Left renal pelvis (tissue), 4 donors: ENCODE measurements at regions not wholly inside any gene's neighbourhood (a gene's known extent, or its start where the extent isn't known, plus 50 kb on each side); places are given as distances from the start of the nearest gene placed in this dataset.

Experiments
- DNase-seq, 4 donors: peaks; one replicate each; pipeline ENCODE4 v3.0.0-alpha.2; 2013; ENCODE audit warnings: low read depth in 4 of 4, low spot score in 3 of 4

DNA sequence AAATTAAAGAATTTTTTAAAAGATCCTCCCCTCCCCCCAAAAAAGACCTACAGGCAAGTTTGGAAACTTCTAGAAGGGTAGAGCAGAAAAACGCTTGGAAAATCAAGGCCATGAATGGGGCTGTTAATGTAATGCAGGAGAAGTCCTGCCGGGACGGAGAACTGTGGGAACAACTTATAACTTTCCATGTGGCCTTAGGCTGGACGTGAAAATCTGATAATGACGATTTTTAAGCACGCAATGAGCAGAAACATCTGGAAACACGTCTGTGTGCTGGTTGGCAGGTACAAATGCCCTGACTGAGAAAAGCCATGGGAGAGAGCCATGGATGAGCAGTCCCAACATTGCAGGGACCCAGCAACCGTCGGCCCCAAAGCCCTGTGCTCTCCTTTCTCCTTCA, 198.7 kb upstream of the RREB1 start:
- no peak for DNase-seq

DNA sequence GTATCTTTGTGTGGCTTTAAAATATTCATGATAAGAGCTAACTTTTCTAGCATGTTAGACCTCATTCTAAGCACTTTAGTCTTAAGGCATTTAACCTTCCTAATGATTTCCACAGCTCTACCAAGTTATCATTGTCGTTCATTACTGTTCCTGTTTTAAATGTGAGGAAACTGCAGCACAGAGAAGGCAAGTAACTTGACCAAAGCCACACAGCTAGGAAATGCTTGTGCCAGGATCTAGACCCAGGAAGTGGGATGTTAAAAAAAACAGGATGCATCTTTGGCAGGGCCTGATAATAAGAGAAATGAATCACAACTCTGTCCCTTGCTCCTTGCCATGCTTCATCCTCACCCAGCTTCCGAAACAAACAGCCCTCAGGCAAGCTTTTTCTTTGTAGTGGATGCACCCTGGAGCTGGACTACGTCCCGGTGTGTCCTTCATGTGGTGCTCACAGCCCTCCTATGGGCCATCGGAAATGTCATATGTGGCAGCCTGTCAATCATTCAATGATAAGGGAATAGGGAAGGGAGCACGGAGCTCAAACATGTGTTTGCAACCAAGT, 196.9 kb upstream of the RREB1 start:
- no peak for DNase-seq

DNA sequence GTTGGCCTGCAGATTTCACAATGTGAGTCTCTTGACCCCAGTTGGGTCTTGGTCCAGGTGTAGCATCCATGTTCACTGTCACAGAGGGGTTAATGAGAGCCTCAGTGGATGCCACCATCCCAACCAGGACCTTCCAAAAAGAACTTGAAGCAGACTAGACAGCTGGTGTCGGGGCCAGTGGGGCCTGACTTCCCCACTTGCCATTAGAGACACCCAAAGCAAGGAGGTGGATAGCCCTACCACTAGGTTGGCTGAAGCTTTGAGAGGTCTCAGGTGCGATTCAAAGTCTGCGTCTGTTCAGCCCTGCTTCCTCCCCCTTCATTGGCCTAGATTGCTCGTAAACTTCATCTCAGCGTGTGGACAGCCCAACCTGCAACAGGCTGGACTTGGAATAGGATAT, 196.4 kb upstream of the RREB1 start:
- no peak for DNase-seq

DNA sequence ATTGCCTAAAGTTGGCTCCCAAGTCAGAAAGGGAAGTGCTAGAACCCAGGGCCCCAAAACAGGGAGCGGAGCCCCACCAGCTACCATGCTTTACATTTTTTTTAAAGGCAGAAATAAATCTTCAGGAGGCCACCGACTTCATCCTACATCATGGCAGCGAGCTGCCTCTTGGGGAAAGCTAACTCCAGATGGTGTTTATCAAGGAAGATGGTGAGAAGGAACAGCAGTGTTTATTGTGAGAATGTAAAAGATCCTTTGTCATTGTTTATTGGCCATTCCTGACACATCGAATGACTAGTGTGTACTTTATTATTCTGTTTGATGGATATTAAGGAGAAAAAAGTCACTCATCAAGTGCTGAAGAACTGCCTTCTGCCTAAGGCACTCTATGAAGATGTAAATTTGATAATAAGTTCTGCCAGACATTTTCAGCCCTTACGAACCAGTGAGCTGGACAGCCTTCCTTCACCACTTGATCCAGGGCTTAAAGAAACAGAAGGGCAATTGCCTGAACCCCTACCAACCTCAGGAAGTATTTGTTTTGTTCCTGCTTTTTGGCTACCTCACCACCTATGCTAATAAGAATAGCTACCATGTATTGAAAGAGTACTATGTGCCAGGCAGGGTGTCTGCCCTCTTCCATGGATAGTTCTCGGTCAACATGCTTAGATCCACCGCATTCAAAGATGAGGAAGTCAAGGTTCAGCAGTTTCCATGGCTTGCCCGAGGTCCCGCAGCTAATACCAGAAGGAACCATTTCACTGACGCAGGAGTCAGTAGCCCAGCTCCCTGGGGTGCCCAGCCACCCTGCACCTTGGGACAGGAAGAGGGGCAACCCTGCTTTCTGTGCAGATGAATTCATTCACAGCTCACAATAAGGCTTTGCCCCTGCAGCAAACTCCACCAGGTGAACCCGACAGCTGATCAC, 194.7 kb upstream of the RREB1 start:
- peak in 3 of 4 donors; percentile 46 to 60 (median 50) for DNase-seq

DNA sequence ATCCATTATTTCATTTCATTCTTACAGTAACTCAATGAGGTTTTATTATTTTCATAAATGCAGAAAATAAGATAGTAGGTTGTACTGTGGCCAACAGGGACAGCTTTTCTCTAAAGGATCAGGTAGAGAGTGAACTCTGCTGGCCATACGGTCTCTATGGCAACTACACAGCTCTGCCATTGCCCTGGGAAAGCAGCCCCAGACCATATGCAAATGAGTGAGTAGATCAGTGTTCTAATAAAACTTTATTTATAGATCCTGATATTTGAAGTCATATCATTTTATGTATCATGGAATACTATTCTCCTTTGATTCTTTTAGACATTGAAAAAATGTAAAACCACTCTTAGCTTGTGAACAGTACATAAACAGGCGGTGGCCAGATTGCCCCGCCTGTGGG, 192.5 kb upstream of the RREB1 start:
- no peak for DNase-seq

DNA sequence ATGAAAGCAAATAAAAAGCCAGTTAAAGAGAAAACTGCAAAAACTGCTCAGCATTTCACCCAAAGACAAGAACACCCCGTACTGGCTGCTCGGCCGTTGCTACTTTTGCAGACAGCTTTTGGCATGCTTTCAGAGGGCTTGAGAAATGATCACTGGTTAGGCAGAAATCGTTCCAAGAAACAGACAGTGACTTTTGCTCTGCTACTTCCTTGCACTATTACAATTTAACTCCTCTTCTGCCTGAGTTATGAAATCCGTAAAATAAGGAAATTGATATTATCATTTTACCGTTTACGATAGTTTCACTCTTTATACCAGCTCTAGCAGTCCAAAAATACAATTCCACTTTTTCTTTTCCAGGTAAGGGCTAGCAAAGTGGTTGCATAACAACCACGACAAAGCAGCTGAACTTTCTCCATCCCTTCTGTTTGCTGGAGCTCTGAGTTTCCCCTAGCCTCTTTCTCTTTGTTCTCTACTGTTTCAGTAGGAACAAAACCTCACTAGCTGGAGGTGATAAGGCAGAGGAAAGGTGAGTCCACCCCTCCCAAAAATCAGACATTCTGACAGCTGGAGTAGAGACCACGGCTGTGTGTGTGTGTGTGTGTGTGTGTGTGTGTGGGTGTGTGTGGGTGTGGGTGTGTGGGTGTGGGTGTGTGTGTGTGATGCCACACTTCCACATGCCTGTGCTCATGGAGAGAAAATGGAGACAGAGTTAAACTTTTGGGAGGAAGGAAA, 191.8 kb upstream of the RREB1 start:
- DNase-seq = peak in 1 of 4 donors; percentile 39

DNA sequence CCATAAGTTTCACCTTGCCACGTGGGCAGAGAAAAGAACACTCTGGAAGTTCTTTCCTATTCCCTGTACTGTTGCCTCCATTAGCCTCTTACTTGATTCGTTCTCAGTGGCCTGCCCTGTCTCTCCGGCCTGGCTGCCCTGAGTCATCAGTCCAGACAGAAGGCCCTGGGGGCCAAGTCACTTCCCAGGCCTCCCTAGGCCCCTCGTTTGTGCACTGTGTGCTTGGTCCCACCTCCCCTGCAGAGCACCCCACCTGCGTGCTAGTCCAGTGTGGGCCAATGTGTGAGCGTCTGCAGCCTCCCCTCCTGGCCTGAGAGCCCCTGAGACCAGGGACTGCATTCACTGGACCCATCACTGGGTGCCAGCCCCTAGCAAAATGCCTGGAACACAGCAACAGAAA, 191.2 kb upstream of the RREB1 start:
- no peak for DNase-seq

DNA sequence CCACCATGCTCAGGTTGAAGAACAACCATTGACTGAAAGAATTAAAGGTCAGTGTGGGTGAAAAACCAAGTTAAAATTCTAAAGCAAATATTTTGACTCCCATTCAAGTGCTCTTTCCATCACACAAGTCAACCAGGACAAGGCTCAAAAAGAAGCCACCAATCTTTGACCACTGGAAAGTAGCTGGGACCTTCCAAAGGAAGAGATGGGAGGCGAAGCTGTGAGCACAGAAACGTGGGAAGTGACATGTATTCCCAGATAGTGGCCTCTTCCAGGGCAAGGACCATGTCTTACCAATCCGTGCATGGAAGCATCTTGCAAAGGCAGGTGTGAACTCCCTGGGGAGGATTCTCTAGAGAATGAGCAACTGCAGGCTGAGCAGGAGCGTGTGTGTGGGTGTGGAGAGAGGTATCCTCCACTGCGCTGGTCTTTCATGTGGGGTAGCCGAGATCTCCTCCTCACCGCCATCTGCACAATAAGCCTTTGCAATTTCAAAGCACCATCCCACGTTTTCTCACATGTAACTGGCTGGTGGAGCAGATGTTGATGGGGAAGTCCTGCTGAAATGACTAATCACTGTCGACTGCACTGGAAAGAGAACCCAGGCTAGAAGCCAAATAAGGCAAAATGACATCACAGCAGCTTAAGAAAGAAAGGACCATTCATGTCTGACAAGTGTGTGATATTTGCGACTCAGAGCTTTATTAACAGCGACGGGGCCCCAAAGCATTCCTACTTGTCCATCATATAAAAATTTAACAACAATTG, 189.4 kb upstream of the RREB1 start:
- no peak for DNase-seq

DNA sequence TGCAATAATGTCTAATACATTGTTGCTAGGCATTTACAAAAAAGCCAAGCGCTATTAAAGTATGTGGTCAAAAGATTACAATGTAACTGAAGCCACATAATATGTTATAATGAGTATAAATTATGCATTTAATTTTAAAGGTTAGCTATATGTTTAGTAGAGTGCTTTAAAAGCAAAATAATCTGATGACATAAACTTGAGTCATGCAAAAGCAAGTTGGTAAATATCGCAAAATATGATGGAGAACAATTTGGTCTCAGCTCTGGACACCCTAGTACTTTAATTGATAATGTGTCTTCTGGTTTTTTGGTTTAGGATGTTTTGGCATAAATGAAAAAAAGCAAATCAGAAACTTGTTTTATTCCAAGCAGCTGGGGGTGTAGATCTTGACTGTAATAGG, 188.6 kb upstream of the RREB1 start:
- DNase-seq = no peak

DNA sequence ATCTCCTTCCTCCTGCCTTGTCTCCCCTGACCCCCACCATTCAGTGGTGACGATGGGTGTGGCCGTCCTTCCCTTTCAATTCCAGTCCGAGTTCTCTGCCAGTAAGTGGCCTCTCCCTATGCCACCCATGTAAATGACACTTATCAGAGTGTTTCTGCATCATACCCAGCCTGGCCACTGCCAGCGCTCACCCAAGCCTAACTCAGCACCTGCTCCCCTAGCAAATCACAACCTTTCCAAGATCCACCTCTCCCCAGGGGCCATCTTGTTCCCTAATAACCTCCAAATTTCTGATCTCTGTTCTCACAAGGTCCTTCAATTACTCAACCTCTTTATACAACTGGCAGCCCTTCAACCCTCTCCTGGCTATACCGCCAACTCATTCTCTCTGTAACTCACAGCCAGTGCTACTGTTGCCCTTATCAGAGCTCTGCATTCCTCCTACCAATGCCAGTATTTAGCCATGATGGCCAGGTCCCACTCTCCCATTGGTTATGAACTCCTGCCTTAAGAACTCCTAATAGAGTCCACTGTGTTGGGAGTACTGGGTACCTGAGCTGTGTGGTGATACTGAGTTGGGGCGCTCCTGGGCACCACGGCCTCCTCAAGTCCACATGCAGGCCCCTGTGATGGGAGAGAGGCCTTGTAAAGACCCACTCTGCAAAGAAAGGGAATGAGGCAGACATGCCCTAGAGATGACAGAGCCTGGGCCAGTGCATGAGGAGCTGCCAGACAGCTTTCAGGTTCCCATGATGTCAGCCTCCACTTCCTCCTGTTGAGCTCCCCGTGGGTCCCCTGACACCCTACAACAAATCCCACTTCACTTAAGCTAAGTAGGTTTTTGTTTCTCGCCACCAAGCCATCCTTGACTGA, 187.4 kb upstream of the RREB1 start:
- no peak for DNase-seq

DNA sequence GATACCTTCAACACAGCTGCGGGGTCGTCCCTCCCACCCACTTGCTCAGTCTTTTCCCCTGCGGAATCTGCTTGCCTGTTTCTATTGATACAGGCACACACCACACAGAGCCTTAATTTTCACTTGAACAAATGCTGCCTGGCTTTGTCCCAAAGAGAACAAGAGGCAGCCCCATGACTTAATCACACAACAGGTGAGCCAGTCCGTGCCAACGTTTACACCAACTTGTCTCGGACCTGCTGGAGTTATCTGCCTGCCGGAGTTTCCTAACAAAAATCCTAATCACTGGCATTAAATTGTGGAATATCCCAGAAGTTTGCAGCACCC, 186.8 kb upstream of the RREB1 start:
- DNase-seq = no peak

DNA sequence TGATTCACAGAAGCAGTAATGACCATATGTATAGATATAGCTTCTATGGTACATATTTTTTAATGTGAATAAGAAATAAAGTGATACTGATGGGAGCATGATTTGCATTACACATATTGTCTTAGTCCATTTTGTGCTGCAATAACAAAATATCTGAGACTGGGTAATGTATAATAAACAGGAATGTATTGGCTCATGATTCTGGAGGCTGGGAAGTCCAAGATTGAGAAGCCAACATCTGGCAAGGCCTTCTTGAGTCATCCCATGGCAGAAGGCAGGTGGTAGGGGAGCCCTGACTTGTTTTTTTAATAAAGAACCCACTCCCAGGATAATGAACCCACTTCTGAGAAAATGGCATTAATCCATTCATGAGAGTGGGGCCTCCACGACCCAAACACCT, 185.6 kb upstream of the RREB1 start:
- DNase-seq = no peak

DNA sequence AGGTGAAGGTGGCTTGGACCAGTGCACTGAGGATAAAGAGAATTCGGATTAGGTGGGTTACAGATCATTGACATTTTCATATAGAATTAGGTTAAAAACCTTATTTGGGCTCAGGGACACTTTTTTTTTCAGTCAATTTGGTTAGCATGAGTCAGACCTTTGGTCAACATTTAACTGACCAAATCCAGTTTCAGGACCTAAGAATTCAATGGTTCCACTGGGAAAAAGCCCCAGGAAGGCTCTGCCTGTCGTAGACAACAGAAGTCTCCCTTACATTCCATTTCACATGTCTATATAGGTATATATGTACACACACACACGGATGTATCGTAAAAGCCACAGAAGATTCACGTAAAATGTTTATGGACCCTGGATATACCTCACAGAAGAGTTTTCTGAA, 184.2 kb upstream of the RREB1 start:
- DNase-seq = no peak

DNA sequence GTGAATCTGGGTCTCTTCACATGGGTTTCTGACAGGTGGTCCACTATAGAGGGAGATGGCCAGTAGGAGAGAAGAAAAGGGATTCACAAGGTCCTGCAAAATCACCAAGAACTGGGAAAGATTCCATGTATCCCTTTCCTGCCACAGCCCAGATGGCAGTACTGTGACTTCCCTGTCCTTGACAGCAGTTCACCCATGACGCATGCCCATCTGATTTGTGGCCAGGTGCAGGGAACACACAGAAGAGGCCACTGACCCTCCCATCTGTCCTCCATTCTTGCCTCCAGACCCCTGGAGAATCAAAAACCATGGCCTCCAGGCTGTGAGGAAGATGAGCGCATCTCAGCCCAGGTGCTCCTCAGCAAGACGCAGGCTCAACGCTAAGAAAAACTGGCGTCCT, 183.1 kb upstream of the RREB1 start:
- DNase-seq = no peak

DNA sequence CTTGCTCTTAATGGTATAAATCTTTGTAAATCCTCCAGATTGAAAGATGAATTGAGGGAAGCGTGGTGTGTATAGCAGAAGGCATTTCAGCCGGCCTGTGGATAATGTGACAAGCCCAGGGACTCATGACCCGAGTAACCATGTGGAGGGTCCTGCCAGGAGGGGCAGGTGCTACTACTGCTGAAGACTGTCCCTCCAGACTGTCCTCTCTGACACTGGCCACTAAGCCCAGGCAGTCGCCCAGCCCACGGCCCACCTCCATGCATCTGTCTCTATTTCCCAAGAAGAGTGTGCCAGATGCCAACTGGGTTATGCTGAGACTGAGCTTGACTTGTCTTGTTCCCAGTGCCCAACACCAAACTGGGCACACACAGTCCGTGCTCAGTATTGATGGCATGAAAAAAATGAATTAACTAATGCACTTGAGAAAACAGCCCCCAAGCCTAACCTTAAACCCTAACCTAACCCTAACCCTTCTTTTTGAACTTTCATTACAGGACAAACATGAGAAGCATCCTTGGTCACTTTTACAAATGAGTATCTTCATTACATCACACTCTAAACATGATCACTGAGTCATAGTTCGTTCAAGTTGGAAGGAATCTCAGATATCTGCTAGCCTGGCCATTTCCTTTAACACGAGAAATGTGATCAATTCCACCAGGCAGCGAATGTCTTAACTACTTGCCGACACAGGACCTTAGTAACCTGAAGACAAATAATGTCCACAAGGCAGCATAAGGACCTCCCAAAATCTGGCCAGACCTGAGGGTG, 182.2 kb upstream of the RREB1 start:
- DNase-seq = no peak

DNA sequence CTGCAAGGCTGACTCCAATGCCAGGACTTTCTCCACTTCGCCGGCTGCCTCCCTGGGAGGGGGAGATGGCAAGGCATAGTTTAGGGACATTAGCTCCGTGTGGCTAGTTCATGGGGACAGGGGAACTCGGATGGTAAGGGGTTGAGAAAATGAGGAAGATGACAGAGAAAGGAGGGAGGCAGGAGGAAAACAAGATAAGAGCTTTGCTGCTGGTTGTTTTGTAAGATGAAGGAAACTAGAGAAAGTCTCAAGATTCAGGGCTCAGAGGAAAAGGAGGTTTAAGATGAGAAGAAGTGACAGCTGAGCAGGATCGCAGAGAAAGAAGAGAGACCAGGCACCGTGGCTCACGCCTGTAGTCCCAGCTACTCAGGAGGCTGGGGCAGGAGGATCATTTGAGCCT, 180.9 kb upstream of the RREB1 start:
- DNase-seq = no peak

DNA sequence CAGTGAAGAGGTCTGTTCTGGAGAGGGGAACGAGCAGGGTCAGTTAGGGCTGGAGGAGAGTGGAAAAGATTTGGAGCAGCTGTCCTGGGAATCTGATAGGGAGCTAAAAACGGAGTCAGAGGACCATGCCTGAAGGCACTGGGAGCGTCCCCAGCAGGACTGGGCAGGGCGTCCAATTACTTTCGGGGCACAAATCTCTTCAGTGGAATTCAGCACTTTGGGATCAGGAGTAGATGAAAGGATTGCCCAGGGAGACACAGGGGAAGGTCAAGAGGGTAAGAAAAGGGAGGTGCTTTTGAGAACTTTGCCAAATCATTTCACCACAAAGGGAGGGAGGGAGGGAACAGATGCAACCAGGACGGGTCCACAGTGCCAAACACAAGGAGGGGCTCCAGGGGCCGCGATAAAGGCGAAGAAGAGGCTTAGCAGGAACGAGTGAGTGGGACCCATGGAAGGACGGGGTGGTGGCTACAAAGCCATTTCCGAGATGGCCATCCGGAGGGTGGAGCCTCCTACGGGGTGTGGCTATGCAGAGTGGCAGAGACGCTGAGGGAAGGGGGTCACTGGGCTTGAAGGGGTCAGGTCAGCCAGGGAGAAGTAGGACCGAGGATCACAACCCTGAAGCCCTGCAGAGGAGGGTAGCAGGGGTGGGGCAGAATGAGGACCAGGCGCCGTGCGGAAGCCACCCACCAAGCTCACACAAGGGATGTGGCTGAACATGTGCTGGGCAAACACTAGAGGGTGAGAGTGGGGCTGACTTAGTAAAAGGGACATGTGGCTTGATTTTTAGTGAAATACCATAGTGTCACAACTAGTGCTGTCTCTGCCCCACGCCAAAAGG, 180.0 kb upstream of the RREB1 start:
- DNase-seq = no peak

DNA sequence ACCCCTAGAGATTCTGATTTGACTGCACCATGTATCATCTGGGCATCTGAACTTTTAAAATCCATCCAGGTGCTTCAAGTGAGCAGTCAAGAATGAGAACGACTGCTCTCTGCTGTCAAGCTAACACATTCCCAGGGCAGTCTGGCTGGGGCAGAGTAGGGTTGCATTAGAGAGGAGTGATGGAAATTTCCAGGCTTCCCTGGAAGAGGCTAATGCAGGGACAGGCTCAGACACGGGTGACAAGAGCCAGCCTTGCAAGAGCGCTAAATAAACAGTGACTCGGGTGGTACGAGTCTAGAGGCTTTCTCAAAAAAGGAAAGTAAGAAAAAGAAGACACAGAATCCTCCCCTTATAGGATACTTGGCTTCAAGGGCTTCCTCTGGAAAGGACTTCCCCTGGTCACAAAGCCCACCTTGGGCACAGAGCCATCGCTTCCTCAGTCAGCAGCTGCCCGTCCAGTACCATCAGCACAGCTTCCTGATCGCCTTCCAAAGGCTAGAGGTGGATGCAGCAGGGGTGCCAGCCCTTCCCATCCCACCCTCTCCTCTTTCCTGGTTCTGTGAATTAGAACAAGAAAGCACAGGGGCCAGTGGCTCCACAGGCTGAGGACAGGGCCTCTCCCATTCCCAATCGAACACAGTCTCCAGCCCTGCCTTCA, 177.4 kb upstream of the RREB1 start:
- no peak for DNase-seq
